HG03460 (cell line): ENCODE measurements at regions not wholly inside any gene's neighbourhood (a gene's known extent, or its start where the extent isn't known, plus 50 kb on each side); places are given as distances from the start of the nearest gene placed in this dataset.
"Not testable (repeated sequence)": the region's sequence is repeated elsewhere in the genome, so short reads cannot be mapped to it uniquely, and the experiment has no call there.

ENCODE experiments used
- ATAC-seq: cut with Tn5 transposase; IDR thresholded peaks from one replicate; pipeline ENCODE4 v1.9.1; 2021; ENCODE audit not compliant: unreplicated experiment

GRCh38 chr3:176357891-176358290, 839.4 kb downstream of the TBL1XR1 start:
- ATAC-seq = no peak

- no peak for ATAC-seq
Measured at GRCh38 chr3:176354843-176355242, 842.4 kb downstream of the TBL1XR1 start.

GRCh38 chr3:176352716-176353334, 844.5 kb downstream of the TBL1XR1 start:
- no peak for ATAC-seq

- ATAC-seq = no peak
Measured at GRCh38 chr3:176351408-176351807, 845.9 kb downstream of the TBL1XR1 start.

- no peak for ATAC-seq
Measured at GRCh38 chr3:176349706-176350105, 847.6 kb downstream of the TBL1XR1 start.

- no peak for ATAC-seq
Measured at GRCh38 chr3:176347424-176348146, 849.7 kb downstream of the TBL1XR1 start.

GRCh38 chr3:176341963-176342362, 855.3 kb downstream of the TBL1XR1 start:
- ATAC-seq = no peak

GRCh38 chr3:176328666-176329065, 868.6 kb downstream of the TBL1XR1 start:
- ATAC-seq = no peak

GRCh38 chr3:176328198-176328597, 869.1 kb downstream of the TBL1XR1 start:
- no peak for ATAC-seq

- ATAC-seq = not testable (repeated sequence)
Measured at GRCh38 chr3:176326894-176327490, 870.3 kb downstream of the TBL1XR1 start.

GRCh38 chr3:176321532-176321931, 875.8 kb downstream of the TBL1XR1 start:
- not testable (repeated sequence) for ATAC-seq

GRCh38 chr3:176321099-176321498, 876.2 kb downstream of the TBL1XR1 start:
- no peak for ATAC-seq

- no peak for ATAC-seq
Measured at GRCh38 chr3:176313426-176313825, 883.9 kb downstream of the TBL1XR1 start.

GRCh38 chr3:176310641-176311040, 886.6 kb downstream of the TBL1XR1 start:
- ATAC-seq = no peak

- no peak for ATAC-seq
Measured at GRCh38 chr3:176302271-176302670, 895.0 kb downstream of the TBL1XR1 start.

- ATAC-seq = no peak
Measured at GRCh38 chr3:176296066-176296597, 901.1 kb downstream of the TBL1XR1 start.

GRCh38 chr3:176293276-176293675, 904.0 kb downstream of the TBL1XR1 start:
- no peak for ATAC-seq

- ATAC-seq = no peak
Measured at GRCh38 chr3:176286476-176287085, 910.7 kb downstream of the TBL1XR1 start.

- ATAC-seq = no peak
Measured at GRCh38 chr3:176275538-176275937, 921.7 kb downstream of the TBL1XR1 start.

- ATAC-seq = no peak
Measured at GRCh38 chr3:176275113-176275512, 922.2 kb downstream of the TBL1XR1 start.

- ATAC-seq = no peak
Measured at GRCh38 chr3:176274161-176274560, 923.1 kb downstream of the TBL1XR1 start.

- no peak for ATAC-seq
Measured at GRCh38 chr3:176262071-176262470, 935.2 kb downstream of the TBL1XR1 start.
